GM18870 (cell line): ENCODE measurements at regions not wholly inside any gene's neighbourhood (a gene's known extent, or its start where the extent isn't known, plus 50 kb on each side); places are given as distances from the start of the nearest gene placed in this dataset.
"Not testable (repeated sequence)": the region's sequence is repeated elsewhere in the genome, so short reads cannot be mapped to it uniquely, and the experiment has no call there.

Experiments used
- ATAC-seq: cut with Tn5 transposase; IDR thresholded peaks from one replicate; pipeline ENCODE4 v1.9.1; 2021; ENCODE audit warnings: moderate library complexity; ENCODE audit not compliant: unreplicated experiment

DNA sequence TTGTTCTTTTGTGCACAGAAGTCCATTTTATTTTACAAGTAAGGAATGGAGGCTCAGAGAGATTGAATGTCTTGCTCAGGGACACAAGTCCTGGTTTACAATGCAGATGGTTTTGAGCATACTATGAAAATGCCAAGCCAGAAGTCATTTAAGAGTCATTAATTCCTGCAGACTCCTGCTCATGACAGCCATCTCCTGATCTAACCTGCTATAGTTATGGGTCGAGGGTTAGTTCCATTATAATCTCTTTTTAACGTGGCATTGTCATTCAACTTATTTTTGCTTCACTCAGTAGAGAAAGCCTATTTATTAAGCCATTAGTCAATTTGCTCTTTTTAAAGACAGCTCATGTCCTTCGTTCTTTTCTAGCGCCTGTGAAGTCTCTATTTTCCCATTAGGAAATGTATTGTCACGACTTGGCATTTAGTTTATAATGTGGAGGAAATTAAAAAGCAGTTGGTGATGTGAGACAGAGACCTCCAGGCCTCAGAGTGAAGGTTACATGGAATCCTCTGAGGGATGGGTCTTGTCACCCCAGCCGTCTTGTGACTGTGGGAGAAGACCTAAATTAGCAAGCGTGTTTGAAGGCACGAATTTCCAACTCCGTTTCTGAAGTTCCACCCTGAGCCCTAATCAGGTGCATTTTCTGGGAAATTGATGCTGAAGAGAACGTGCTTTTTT, 84.1 kb downstream of the ACTBL2 start:
- no peak for ATAC-seq

DNA sequence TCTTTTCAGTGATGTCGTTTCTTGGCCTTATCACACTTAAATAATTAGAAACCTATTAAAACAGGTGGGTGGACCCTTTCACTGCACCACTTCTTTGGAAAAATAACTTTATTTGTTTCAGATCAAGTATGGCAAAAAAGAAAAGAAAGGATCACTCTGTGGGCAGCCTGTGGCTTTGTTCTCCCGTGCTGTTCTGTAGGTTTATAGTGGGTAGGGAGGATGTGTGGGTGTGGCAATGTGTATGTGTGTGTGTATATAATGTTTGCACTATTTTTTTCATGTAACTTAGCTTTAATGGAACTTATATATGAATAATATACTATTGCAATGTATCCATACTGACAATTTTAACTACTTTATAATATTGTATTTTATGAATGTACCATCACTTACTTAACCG, 85.9 kb downstream of the ACTBL2 start:
- ATAC-seq = no peak

DNA sequence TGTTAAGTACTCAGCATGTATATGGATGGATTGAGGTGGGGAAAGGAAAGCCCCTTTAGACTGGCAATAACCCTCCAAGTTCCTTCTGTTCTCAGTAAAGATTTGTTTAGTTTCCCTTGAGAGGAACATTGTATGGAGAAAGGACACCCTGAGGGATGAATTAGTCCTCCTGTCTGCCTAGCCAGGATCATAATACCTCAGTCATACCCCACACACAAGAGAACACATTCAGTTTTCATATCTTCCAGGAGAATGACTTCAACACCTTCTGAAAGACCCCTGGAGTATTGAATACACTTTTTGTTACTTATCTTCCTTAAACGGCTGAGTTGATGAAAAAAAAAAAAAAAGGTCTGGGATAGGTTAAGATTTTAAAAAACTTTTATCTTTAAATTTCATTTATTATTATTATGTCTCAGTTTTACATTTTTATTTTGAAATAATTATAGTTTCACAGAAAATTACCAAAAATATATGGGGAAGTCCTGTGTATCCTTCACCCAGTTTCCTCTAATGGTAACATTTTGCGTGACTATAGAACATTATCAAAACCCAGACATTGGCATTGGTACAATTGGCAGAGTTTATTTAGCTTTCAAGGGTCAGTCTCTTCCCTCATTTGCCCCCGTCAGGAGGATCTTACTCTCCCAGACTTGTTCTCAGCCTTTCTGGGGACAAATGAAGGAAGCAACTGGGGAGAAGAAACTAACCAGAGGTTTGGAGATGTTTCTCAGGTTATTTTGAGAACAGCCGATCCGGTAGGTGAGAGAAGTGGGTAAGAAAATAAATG, 88.0 kb downstream of the ACTBL2 start:
- ATAC-seq = no peak

DNA sequence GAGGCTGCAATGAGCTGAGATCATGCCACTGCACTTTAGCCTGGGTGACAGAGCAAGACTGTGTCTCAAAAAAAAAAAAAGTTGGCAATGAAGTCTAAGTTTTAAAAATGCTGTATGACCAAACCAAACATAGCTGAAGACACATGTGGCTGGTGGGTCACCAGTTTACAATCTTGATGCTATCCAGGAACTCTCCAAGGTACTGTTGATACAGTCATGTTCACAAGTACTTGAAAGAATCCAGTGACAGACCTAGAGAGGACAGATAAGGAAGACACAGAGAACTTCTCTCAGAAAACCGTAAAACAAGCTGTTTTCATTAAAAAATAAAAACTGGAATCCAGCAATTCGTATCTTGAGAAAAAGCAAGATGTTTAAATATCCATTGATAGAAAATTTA, 95.7 kb downstream of the ACTBL2 start:
- no peak for ATAC-seq

DNA sequence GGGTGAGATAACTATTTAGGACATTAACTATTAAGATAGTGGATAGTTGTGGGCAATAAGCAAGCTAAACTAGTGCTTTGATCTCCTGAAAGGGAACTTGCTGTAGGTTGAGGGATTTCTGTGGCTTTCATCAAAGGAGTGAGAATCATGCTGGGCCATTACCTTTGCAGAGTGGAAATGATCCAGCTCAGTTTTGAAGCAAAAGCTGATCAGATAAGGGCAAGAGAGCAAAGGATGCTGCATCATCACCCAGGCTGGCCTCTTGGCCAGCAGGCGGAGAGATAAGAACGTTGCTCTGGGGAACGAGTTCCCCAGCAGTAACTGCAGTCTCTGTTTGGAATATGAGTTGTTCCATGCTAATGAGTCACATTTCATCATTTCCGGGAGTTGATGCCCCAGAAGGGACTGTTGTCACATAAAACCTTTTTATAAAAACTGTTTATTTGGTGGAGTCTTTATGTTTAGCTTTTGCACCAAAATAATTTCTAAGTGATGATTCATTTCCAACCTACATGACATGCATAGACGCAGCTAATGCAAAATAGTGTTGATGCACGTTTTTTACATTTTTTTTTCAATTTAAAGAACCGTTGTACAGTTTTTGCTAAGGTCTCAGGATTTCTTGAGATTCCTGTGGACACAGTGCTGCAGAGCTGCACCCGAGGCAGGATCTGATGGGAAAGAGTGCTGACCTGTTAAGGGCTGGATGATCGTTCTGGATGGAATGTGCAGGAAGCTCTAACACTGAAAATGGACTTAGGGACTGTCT, 99.3 kb downstream of the ACTBL2 start:
- ATAC-seq = no peak

DNA sequence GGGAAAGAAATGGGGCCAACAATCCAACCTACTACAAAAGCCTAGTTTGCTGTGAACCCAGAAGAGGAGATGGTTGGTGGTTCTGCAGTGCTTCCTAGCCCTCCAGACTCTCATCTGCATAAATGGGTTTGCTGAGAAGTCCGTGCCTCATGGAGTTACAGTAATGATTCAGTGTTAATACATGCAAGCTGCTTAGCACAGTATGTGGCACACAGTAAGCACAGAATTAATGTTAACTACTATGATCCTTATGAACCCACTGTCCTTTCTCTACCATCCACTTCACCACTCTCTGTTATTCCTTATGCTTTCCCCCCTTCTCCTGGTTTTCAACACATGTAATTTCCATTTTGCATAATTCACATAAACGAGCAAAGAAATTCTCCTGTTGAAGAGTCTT, 100.0 kb downstream of the ACTBL2 start:
- no peak for ATAC-seq

DNA sequence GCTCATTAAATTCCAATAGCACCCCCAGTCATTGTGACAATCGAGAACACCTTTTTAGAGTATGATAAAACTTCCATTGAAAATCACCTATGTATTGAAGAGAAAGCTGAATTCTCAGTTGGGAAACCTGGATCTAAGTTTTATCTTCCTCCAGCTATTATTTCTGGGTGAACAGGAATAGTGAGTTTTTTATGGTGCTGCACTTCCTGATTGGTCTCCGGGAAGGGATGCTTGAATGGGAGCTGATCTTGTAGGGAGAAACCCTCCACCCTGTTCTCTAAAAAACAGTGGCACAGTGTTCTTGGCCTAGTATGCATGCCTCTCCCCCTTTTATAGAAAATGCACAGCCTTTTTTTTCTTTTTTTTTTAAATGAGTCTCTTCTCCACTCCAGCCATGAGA, 112.2 kb downstream of the ACTBL2 start:
- ATAC-seq = no peak

DNA sequence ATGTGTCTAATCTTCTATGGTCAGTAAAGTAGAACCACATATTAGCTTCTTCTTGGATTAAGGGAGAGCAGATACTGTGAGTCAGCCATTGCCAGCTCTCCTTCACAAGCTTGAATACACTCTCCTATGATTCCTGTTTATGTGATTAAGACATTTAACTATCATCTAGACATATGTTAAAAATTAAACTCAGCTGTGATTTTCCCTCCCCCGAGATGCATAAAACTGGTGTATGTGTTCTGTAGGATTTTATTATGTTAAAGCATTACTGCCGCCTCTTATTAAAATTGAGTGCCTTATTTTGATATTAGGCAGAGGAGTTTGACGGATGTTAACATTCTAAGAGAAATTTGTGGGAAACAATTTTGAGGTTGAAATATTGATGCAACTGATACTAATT, 114.6 kb downstream of the ACTBL2 start:
- no peak for ATAC-seq

DNA sequence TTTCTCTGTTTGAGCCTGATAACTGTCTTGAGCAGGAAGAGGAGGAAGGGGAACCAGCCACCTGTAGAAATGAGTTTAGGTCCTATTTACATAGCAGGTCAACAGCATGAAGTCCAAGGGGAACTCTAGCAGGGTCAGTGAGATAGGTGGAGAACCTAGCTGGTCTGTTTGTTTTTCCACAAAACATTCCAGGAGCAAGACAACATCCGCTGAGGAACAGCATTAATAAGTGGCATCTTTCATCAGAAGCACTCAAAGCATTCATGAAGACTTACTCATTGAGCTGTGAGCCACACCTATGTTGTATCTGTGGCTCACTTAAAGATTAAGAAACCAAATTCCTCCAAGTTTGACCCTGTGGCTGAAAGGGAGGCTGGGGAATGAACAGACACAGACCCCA, 115.9 kb downstream of the ACTBL2 start:
- no peak for ATAC-seq

DNA sequence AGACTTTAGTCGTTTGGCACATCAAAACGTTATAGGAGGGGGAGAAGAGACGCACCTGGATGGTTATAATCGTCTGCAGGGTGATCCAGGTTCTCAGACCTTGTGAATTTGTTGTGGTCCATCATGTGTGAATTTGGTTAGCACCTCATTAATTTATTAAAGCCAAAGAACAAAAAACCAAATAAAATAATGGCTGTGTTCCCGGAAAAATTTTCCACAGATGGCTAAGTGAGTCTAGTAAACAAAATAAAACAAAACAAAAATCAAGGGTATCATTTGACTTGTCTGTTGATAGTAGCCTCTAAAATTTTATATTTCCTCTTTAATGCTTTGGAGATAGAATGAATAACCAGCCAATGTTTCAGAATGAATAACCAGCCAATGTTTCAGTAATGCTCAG, 119.7 kb downstream of the ACTBL2 start:
- ATAC-seq = no peak

DNA sequence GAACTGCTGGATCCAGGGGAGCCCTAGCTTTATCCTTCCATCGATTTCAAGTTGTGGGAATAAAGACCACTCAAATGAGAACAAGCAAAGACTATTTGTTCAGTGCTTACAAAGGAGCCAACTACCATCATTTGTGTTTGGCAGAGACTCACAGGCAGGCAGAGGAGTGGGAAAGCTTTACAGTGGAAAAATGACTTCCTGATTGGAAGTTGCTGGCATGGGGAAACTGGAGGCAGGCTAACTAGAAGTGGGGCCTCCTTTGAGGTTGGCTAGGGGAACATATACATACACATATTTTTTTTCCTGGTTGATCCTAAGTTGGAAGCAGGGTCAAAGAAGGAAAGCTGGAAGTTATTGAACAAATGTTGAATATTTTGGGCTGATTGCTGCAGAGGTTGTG, 121.7 kb downstream of the ACTBL2 start:
- no peak for ATAC-seq

DNA sequence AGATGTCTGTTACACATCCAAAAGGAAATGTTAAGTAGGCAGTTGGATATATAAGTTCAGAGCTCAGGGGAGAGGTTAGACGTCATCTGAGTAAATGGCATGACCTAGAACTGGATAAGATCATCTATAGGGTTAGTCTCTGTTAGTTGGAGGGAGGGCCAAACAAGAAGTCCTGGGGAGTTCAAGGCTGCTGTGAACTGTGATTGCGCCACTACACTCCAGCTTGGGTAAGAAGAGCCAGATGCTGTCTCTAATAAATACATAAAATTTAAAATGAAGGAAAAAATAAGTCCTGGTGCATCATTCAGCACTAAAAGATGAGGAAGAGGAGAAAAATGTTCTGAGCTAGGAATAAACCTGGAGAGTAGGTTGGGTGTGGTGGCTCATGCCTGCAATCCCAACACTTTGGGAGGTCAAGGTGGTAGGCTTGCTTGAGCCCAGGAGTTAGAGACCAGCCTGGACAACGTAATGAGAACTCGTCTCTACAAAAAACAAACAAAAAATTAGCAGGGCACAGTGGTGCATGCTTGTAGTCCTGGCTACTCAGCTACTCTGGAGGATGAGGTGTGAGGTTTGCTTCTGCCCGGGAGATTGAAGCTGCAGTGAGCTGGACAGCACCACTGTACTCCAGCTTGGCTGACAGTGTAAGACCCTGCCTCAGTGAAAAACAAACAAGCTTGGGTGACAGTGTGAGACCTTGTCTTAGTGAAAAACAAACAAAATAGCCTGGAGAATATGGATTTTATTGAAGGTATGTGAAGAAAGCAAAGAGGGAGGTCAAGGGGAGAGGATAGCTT, 123.6 kb downstream of the ACTBL2 start:
- no peak for ATAC-seq

DNA sequence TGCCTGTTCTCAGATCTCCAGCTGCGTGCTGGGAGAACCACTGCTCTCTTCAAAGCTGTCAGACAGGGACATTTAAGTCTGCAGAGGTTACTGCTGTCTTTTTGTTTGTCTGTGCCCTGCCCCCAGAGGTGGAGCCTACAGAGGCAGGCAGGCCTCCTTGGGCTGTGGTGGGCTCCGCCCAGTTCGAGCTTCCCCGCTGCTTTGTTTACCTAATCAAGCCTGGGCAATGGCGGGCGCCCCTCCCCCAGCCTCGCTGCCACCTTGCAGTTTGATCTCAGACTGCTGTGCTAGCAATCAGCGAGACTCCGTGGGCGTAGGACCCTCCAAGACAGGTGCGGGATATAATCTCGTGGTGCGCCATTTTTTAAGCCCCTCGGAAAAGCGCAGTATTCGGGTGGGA, 125.8 kb downstream of the ACTBL2 start:
- not testable (repeated sequence) for ATAC-seq

DNA sequence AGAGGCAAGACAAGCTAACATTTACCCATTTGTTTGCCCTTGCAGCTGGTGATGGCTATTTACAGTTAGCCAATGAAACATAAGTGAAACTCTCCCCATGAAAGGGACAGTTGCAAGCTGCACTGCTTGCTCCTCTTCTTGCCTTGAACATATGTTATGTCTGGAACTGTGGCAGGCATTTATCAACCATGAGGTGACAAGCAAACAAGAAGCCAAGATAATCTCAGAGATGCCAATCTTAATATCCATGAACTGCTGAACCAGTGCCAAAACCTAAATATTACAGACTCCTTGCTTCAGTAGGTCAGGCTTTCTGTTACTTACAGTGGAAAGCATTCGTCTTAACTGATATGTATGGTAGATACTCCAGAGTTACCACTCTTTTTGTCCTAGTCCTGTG, 133.4 kb downstream of the ACTBL2 start:
- no peak for ATAC-seq

DNA sequence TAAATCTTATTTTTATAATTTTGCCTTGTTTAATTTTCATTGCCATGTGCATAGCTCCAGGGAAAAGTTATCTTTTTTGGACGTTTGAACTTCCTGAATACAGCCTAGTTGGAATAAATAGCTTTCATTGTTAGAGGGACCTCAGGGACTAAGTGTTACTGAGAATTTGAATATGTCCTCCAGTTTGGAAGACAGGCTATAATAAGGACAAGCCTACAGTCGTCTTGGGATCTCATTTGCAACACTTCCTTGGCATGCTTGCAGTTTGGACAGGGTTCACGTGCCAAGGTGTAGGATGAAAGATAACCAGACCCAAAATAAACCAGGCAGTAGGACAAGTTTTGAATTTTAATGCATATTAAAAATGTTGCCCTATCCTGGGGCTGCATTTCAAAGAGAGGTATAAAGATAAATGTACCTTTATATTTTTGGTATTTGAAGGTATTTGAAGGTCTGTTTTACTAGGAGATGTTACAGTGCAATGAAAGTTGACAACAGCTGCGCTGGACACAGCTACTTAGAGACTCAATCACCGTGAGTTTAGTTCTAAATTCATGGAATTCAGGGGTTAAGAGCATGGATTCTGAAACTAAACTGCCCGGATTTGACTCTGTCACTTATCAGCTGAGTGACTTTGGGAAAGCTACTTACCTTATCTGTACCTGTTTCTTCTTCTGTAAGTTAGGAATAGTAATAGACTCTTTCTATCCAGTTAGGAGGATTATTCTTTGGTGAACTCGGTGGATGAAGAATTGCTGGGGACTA, 134.1 kb downstream of the ACTBL2 start:
- no peak for ATAC-seq

DNA sequence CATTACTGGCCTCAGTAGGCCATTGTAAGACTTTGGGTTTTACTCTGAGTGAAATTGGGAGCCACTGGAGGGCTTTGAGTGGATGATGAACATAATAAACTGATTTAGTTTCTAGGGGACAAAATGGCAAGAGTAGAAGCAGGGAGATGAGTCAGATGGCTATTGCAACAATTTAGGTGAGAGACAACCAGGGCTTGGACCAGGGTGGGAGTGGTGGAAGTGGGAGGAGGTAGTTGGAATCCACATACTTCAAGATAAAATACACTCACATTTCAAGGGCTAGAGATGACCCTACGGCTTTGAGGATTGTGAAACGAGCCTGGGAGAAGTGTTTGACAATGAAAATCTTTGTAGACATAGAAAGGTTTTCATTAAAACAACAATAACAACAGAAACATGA, 136.3 kb downstream of the ACTBL2 start:
- no peak for ATAC-seq

DNA sequence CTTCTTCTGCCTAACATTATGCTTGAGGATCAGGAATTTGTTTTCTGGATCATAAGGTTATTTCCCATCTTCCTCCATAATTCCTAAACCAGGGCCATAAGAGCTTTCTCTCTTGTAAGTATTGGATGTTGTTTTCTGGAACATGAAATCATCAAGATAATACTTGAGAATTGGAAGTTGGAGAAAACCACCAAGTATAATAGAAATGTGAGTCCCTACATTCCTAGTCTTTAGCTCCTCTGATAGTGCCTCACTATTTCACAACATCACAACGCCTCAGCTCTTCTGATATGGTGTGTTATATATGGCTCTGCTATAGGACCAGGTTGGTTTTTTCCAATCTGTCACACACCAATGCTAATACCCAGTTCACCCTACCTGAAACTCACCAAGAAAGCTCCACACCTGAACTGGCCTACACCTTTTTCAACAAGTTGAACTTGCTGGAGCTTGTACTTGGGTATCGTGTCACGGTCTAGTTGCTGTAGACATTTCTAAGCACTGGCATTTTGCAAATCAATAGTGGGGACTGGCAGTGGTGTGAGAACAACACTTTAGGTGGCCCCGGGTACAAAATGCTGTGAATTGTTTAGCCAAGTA, 141.1 kb downstream of the ACTBL2 start:
- no peak for ATAC-seq

DNA sequence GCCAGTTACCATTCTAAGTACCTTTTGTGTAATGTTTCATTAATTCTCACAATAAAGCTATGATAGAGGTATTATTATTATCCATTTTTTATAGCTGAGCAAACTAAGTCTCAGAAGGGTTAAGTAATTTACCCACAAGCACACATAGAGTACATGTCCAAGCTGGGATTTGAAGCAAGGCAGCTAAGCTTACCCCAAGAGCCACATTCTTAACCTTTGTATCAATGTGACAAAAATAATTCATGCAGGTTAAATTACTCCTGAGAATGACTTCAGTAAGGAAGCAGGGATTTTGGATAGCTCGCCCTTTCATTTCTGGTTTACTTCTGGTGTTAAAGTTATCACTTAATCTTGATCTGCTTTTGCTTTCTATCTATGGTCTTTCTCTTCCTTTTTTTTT, 141.9 kb downstream of the ACTBL2 start:
- no peak for ATAC-seq

DNA sequence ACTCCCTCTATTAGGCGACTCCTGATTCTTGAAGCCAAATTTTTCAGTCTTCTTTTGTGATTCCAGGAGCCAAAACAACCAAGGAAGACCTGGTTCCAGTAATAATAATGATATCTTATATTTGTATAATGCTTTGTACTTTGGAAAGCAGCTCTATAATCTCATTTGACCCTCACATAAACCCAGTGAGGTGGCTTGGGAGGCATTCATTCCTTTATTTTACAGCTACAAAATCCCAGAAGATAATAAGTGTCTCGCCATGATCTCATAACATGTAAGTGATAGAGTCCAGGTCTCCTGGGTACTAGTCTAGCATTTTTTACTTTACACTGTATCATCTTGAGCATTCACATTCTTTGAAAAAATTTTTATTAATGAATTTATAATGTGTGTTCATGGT, 143.1 kb downstream of the ACTBL2 start:
- no peak for ATAC-seq

DNA sequence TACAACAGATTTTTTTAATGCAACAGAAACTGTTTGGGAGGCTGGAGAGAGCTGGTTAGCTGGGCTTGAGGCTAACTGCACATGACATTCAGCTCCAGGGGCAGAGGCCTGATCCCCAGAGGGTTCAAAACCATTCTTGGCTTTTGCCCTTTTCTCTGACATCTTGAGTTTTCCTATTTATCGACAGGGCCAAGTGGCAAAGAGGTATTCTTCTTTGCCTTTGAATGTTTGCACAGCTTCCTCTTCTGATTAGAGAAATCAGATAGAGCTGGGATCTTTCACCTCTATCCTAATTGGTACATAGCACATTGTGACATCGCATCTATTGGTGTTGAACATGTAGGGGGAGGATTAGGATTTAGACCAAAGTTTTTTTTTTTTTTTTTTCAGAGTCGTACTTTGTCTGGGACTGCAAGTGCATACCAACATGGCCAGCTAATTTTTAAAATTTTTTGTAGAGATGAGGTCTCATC, 143.7 kb downstream of the ACTBL2 start:
- ATAC-seq = no peak
